ENCODE measurements at regions not wholly inside any gene's neighbourhood (a gene's known extent, or its start where the extent isn't known, plus 50 kb on each side); places are given as distances from the start of the nearest gene placed in this dataset.

DNA sequence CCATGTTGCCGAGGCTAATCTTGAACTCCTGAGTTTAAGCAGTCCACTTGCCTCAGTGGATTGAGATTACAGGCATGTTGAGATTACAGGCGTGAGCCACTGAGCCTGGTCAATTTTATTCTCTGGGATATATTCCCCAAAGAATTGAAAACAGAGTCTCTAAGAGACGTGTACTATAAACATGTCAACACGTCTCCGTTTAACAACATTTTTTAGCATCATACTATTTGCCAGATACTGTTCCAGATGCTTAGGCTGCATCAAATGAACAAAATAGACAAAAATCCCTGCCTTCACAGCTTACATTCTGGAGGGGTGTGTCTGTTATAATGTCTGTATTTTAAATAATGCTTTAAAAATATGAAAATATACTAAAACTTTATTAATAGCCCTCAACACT, 54.1 kb upstream of the PRKG1 start:
- TF ChIP-seq, protein P1, sequence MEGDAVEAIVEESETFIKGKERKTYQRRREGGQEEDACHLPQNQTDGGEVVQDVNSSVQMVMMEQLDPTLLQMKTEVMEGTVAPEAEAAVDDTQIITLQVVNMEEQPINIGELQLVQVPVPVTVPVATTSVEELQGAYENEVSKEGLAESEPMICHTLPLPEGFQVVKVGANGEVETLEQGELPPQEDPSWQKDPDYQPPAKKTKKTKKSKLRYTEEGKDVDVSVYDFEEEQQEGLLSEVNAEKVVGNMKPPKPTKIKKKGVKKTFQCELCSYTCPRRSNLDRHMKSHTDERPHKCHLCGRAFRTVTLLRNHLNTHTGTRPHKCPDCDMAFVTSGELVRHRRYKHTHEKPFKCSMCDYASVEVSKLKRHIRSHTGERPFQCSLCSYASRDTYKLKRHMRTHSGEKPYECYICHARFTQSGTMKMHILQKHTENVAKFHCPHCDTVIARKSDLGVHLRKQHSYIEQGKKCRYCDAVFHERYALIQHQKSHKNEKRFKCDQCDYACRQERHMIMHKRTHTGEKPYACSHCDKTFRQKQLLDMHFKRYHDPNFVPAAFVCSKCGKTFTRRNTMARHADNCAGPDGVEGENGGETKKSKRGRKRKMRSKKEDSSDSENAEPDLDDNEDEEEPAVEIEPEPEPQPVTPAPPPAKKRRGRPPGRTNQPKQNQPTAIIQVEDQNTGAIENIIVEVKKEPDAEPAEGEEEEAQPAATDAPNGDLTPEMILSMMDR (conservative IDR thresholded peaks at IDR 0.05; ENCODE audit: low read depth, low read length): no peak
- TF ChIP-seq EZH2phosphoT487 (IDR thresholded peaks at IDR 0.05; ENCODE audit: borderline replicate concordance, low read length): no peak

Measured in PC-3 (cell line).